MV-4-11 (cell line): ENCODE measurements at regions not wholly inside any gene's neighbourhood (a gene's known extent, or its start where the extent isn't known, plus 50 kb on each side); places are given as distances from the start of the nearest gene placed in this dataset.

Experiments used
- DNase-seq: peaks from one replicate; lab custom pipeline; 2025; lab: John Stamatoyannopoulos, UW

DNA sequence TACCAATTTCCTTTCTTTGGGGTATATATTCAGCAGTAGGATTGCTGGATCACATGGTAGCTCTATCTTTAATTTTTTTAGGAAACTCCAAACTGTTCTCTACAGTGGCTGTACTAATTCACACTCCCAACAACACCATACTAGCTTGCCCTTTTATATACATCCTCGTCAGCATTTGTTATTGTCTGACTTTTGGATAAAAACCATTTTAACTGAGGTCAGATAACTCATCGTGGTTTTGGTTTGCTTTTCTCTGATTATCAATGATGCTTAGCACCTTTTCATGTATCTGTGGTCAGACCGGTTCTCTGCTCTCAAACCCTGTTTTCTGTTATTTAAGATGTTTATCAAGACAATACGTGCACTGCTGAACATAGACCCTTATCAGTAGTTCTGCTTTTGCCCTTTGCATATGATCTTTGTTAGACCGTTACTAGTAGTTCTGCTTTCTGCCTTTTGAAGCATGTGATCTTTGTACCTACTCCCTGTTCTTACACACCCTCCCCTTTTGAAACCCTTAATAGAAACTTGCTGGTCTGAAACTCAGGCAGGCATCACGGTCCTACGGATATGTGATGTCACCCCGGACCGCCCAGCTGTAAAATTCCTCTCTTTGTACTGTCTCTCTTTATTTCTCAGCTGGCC lies 474.3 kb downstream of the RSL24D1 start:
- DNase-seq = peak; percentile 25

DNA sequence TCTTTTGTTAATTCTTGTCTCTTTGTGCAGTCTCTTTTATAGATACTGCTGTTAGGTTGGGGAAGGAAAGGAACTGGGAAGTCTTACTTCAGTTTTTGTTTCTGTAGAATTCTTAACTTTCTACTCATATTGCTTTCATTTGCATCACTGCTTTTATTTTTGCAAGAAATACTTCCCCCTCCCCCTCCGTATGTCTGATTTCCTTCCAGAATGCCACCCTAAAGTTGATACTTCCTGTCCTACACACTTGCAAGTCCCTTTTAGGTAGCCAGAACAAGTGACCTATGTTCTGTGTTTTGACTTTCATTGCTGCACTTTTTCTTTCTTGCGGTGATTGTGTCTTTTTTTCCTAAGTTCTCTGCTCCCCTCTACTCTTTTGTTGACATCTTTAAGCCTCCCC lies 477.4 kb downstream of the RSL24D1 start:
- peak; percentile 21 for DNase-seq

- no peak for DNase-seq
Observed at GRCh38 chr15:54707805-54708752, 488.7 kb downstream of the RSL24D1 start.

DNA sequence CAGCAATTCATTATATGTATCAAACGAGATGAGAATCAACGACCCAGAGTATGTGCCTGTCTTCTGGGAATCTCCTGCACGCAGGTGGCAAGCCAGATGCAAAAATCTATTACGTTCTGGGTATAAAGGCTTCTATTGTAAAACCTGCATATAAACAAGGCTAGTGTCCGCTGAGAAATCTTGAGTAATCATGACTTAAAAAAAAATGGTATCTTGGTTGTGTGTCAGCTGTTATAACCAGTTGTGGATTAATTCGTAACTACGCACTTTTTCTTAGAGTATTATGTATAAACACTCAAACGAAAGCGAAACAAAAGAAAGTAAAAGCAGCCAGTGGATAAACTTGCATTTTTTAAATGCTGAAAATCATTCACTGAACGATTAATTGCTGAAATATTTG lies 509.1 kb downstream of the RSL24D1 start:
- no peak for DNase-seq
